WTC11 (cell line): ENCODE measurements at regions not wholly inside any gene's neighbourhood (a gene's known extent, or its start where the extent isn't known, plus 50 kb on each side); places are given as distances from the start of the nearest gene placed in this dataset.

Source experiments
- ATAC-seq: fragments of 200-7000 bp; cut with Tn5 transposase; 2 replicates; pipeline ENCODE4 v1.10.0; 2021; ENCODE audit warnings: mild to moderate bottlenecking, moderate library complexity
- CTCF ChIA-PET: fragments of 300-600 bp; sonication (Branson Sonifier 250); formaldehyde crosslinking; loops from one replicate; lab custom pipeline; 2021; ENCODE audit warnings: antibody characterized with exemption; lab: Charles Lee
- POLR2A ChIA-PET: fragments of 350-600 bp; sonication (Branson Sonifier 250); formaldehyde crosslinking; loops from one replicate; lab custom pipeline; 2021; ENCODE audit warnings: antibody characterized with exemption; lab: Charles Lee
- DNase-seq: peaks from one replicate; pipeline ENCODE4 v3.0.0; 2021; ENCODE audit warnings: low spot score
- H3K27ac Mint-ChIP-seq: 2 replicates; pipeline ENCODE4 v1.8.0; 2021; ENCODE audit warnings: mixed read lengths
- H3K27me3 Mint-ChIP-seq: 2 replicates; pipeline ENCODE4 v1.8.0; 2021; ENCODE audit warnings: low read depth, mild to moderate bottlenecking, moderate library complexity, mixed read lengths
- H3K36me3 Mint-ChIP-seq: 2 replicates; pipeline ENCODE4 v1.8.0; 2021; ENCODE audit warnings: mixed read lengths
- H3K4me1 Mint-ChIP-seq: 2 replicates; pipeline ENCODE4 v1.8.0; 2022; ENCODE audit warnings: mixed read lengths
- H3K4me3 Mint-ChIP-seq: 2 replicates; pipeline ENCODE4 v1.8.0; 2021; ENCODE audit warnings: mild to moderate bottlenecking, moderate library complexity, mixed read lengths
- H3K9me3 Mint-ChIP-seq: 2 replicates; pipeline ENCODE4 v1.8.0; 2021; ENCODE audit warnings: mixed read lengths
- CREB1 ChIP-seq: sonication (generic); formaldehyde crosslinking; IDR thresholded peaks from 2 replicates; pipeline ENCODE4 v1.8.0; 2023; ENCODE audit warnings: mild to moderate bottlenecking, missing genetic modification reagents
- ELF4 ChIP-seq: sonication (generic); formaldehyde crosslinking; IDR thresholded peaks from 2 replicates; pipeline ENCODE4 v1.8.1; 2022; ENCODE audit warnings: low read depth, mild to moderate bottlenecking, moderate library complexity, missing genetic modification reagents
- JAZF1 ChIP-seq: fragments of 250-450 bp; sonication (Bioruptor Pico); IDR thresholded peaks from 2 replicates; pipeline ENCODE4 v1.9.0; 2021; ENCODE audit warnings: moderate library complexity, mild to moderate bottlenecking, inconsistent platforms
- KAT7 ChIP-seq: sonication (generic); formaldehyde crosslinking; IDR thresholded peaks from 2 replicates; pipeline ENCODE4 v1.8.1; 2023; ENCODE audit warnings: missing genetic modification reagents, mild to moderate bottlenecking, borderline replicate concordance
- NFATC4 ChIP-seq: fragments of 250-450 bp; sonication (Bioruptor Pico); IDR thresholded peaks from 2 replicates; pipeline ENCODE4 v1.9.0; 2021; ENCODE audit warnings: mild to moderate bottlenecking
- NFYB ChIP-seq: sonication (generic); formaldehyde crosslinking; conservative IDR thresholded peaks from 2 replicates; pipeline ENCODE4 v1.8.0; 2022; ENCODE audit warnings: low read depth, missing genetic modification reagents
- NR2C2 ChIP-seq: sonication (generic); formaldehyde crosslinking; IDR thresholded peaks from 2 replicates; pipeline ENCODE4 v1.8.0; 2022; ENCODE audit warnings: mild to moderate bottlenecking, missing genetic modification reagents
- NR3C1 ChIP-seq: sonication (generic); formaldehyde crosslinking; conservative IDR thresholded peaks from 2 replicates; pipeline ENCODE4 v1.8.1; 2023; ENCODE audit warnings: low read depth, mild to moderate bottlenecking, missing genetic modification reagents
- TEAD1 ChIP-seq: sonication (generic); formaldehyde crosslinking; IDR thresholded peaks from 2 replicates; pipeline ENCODE4 v1.8.0; 2022; ENCODE audit warnings: mild to moderate bottlenecking, missing genetic modification reagents
- ZNF317 ChIP-seq: sonication (generic); formaldehyde crosslinking; IDR thresholded peaks from 2 replicates; pipeline ENCODE4 v1.8.1; 2023; ENCODE audit warnings: low read depth, mild to moderate bottlenecking, moderate library complexity, missing genetic modification reagents, borderline replicate concordance
- ZNF396 ChIP-seq: fragments of 250-450 bp; sonication (Bioruptor Pico); IDR thresholded peaks from 2 replicates; pipeline ENCODE4 v1.8.0; 2021; ENCODE audit warnings: mild to moderate bottlenecking, moderate library complexity, borderline replicate concordance
- ZNF416 ChIP-seq: fragments of 250-450 bp; sonication (Bioruptor Pico); IDR thresholded peaks from 2 replicates; pipeline ENCODE4 v1.9.0; 2021; ENCODE audit warnings: mild to moderate bottlenecking, inconsistent platforms
- ZNF423 ChIP-seq: fragments of 250-450 bp; sonication (Bioruptor Pico); IDR thresholded peaks from 2 replicates; pipeline ENCODE4 v2.1.2; 2022; ENCODE audit warnings: mild to moderate bottlenecking, moderate library complexity
- TF ChIP-seq, protein P1 (sequence below): sonication (generic); formaldehyde crosslinking; IDR thresholded peaks from 2 replicates; pipeline ENCODE4 v1.8.0; 2023; ENCODE audit warnings: missing genetic modification reagents, mild to moderate bottlenecking, borderline replicate concordance
- TF ChIP-seq, protein P2 (sequence below): sonication (generic); formaldehyde crosslinking; IDR thresholded peaks from 2 replicates; pipeline ENCODE4 v1.8.1; 2023; ENCODE audit warnings: mild to moderate bottlenecking, missing genetic modification reagents, moderate library complexity
- TF ChIP-seq, protein P3 (sequence below): sonication (generic); formaldehyde crosslinking; IDR thresholded peaks from 2 replicates; pipeline ENCODE4 v1.8.0; 2022; ENCODE audit warnings: mild to moderate bottlenecking, missing genetic modification reagents
- TF ChIP-seq, protein P4 (sequence below): fragments of 250-450 bp; sonication (Bioruptor Pico); conservative IDR thresholded peaks from 2 replicates; pipeline ENCODE4 v1.9.0; 2021; ENCODE audit warnings: mild to moderate bottlenecking
- TF ChIP-seq, protein P5 (sequence below): sonication (generic); formaldehyde crosslinking; IDR thresholded peaks from 2 replicates; pipeline ENCODE4 v1.8.1; 2022; ENCODE audit warnings: mild to moderate bottlenecking, moderate library complexity, missing genetic modification reagents
- TF ChIP-seq, protein P6 (sequence below): sonication (generic); formaldehyde crosslinking; IDR thresholded peaks from 2 replicates; pipeline ENCODE4 v1.8.1; 2023; ENCODE audit warnings: mild to moderate bottlenecking, moderate library complexity, missing genetic modification reagents
- TF ChIP-seq, protein P7 (sequence below): fragments of 250-450 bp; sonication (Bioruptor Pico); IDR thresholded peaks from 2 replicates; pipeline ENCODE4 v1.9.0; 2021; ENCODE audit warnings: mild to moderate bottlenecking

DNA sequence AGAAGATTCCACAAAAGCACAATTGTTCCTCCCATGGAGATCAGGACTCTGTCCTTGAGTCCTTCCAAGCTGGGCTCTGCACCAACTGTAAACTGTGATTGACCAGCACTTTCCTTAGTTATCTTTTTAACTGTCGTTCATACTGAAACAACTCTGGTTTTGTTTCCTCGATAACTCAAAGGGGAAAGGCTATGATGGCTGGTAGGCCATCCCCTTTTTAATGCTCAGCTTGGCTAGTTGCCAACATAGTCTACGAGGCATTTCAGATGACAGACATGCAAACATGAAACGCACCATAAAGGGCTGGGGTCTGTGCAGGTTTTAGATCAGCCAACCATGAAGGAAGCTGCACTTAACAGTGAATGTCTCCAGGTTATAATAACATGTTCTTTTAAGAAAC lies 497.1 kb upstream of the ARID1B start (continued):
- TF ChIP-seq, protein P1, sequence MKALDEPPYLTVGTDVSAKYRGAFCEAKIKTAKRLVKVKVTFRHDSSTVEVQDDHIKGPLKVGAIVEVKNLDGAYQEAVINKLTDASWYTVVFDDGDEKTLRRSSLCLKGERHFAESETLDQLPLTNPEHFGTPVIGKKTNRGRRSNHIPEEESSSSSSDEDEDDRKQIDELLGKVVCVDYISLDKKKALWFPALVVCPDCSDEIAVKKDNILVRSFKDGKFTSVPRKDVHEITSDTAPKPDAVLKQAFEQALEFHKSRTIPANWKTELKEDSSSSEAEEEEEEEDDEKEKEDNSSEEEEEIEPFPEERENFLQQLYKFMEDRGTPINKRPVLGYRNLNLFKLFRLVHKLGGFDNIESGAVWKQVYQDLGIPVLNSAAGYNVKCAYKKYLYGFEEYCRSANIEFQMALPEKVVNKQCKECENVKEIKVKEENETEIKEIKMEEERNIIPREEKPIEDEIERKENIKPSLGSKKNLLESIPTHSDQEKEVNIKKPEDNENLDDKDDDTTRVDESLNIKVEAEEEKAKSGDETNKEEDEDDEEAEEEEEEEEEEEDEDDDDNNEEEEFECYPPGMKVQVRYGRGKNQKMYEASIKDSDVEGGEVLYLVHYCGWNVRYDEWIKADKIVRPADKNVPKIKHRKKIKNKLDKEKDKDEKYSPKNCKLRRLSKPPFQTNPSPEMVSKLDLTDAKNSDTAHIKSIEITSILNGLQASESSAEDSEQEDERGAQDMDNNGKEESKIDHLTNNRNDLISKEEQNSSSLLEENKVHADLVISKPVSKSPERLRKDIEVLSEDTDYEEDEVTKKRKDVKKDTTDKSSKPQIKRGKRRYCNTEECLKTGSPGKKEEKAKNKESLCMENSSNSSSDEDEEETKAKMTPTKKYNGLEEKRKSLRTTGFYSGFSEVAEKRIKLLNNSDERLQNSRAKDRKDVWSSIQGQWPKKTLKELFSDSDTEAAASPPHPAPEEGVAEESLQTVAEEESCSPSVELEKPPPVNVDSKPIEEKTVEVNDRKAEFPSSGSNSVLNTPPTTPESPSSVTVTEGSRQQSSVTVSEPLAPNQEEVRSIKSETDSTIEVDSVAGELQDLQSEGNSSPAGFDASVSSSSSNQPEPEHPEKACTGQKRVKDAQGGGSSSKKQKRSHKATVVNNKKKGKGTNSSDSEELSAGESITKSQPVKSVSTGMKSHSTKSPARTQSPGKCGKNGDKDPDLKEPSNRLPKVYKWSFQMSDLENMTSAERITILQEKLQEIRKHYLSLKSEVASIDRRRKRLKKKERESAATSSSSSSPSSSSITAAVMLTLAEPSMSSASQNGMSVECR, result no peak
- TF ChIP-seq, protein P2, sequence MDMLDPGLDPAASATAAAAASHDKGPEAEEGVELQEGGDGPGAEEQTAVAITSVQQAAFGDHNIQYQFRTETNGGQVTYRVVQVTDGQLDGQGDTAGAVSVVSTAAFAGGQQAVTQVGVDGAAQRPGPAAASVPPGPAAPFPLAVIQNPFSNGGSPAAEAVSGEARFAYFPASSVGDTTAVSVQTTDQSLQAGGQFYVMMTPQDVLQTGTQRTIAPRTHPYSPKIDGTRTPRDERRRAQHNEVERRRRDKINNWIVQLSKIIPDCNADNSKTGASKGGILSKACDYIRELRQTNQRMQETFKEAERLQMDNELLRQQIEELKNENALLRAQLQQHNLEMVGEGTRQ, result no peak
- TF ChIP-seq, protein P3, sequence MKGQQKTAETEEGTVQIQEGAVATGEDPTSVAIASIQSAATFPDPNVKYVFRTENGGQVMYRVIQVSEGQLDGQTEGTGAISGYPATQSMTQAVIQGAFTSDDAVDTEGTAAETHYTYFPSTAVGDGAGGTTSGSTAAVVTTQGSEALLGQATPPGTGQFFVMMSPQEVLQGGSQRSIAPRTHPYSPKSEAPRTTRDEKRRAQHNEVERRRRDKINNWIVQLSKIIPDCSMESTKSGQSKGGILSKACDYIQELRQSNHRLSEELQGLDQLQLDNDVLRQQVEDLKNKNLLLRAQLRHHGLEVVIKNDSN (CRISPR knock-in tag), result no peak
- TF ChIP-seq, protein P4, sequence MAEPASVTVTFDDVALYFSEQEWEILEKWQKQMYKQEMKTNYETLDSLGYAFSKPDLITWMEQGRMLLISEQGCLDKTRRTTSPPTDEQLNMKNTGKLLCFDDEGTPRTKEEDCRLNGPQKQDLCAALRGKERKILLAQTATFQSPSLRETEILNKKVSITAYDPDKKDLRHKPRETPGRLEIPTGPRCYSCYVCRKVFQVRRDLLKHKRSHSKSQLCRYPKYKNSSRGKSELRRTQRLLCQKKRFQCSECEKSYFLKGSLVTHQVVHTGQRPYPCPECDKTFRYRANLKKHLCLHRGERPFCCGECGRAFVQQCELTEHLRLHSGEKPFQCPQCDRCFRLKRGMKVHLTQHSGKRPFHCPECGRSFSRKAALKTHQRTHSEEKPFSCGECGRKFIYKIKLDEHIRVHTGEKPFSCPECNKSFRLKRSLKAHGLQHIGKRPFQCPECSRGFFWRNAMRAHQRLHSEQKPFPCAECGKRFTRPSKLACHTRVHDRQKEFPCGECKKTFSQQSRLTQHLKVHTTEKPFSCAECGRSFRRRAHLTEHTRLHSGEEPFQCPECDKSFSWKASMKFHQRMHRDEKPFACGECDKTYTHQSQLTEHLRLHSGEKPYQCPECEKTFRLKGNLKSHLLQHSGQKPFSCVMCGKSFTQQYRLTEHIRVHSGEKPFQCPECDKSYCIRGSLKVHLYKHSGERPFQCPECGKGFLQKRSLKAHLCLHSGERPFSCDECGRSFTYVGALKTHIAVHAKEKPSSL (CRISPR knock-in tag), result no peak
- TF ChIP-seq, protein P5, sequence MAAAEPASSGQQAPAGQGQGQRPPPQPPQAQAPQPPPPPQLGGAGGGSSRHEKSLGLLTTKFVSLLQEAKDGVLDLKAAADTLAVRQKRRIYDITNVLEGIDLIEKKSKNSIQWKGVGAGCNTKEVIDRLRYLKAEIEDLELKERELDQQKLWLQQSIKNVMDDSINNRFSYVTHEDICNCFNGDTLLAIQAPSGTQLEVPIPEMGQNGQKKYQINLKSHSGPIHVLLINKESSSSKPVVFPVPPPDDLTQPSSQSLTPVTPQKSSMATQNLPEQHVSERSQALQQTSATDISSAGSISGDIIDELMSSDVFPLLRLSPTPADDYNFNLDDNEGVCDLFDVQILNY (CRISPR knock-in tag), result no peak
- TF ChIP-seq ZNF423 (CRISPR knock-in tag) (no peak), ZNF416 (CRISPR knock-in tag) (no peak), NFYB (CRISPR knock-in tag) (no peak), NR3C1 (CRISPR knock-in tag) (no peak)

DNA sequence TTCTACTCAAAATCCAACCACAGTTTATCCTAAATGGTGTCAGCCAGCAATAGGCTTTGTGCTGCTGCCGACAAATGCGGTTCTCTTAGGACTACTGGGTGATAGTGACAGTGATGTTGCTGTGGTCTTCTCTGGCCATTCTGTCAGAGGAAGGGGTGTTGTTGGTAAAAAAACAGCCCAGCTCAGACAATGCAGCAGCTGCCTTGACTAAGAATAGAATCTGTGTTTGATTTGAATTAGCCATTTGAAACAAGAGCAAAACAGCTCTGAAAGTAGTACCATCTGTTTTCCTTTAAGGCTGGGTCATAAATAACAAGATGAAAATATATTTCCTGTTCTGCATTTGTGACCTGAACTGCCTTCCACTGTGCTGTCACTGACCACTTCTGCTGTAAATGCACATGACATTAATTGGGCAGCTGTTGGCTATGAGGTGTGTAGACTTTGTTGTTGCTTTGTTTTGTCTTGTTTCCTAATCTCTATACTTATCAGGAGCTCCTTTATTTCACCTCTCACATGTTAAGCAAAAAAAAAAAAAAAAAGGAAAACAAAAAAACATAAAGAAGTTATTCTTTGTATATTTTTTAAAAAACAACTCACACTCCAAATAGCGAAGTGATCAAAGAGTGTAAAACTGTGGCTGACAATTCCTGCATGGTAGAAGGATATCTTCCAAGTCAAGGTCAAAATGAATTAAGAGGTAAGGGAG lies 497.8 kb upstream of the ARID1B start:
- Mint-ChIP-seq H3K4me3 (no peak overlapping the region), H3K27me3 (no peaks in the 10 kb centered on the region), H3K9me3 (peaks cover 42% of the 10 kb centered on the region), H3K36me3 (peaks cover 17% of the 10 kb centered on the region), H3K4me1 (peaks cover 6% of the 10 kb centered on the region), H3K27ac (no peak overlapping the region)
- no peak for ATAC-seq
- no peak for DNase-seq
- CTCF ChIA-PET, result no interaction called here
- POLR2A ChIA-PET, result no interaction called here
- TF ChIP-seq, protein P5 (CRISPR knock-in tag), result no peak
- TF ChIP-seq, protein P6, sequence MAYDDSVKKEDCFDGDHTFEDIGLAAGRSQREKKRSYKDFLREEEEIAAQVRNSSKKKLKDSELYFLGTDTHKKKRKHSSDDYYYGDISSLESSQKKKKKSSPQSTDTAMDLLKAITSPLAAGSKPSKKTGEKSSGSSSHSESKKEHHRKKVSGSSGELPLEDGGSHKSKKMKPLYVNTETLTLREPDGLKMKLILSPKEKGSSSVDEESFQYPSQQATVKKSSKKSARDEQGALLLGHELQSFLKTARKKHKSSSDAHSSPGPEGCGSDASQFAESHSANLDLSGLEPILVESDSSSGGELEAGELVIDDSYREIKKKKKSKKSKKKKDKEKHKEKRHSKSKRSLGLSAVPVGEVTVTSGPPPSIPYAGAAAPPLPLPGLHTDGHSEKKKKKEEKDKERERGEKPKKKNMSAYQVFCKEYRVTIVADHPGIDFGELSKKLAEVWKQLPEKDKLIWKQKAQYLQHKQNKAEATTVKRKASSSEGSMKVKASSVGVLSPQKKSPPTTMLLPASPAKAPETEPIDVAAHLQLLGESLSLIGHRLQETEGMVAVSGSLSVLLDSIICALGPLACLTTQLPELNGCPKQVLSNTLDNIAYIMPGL, result no peak
- TF ChIP-seq, protein P4 (CRISPR knock-in tag), result no peak
- TF ChIP-seq CREB1 (CRISPR knock-in tag), result no peak
- TF ChIP-seq, protein P7, sequence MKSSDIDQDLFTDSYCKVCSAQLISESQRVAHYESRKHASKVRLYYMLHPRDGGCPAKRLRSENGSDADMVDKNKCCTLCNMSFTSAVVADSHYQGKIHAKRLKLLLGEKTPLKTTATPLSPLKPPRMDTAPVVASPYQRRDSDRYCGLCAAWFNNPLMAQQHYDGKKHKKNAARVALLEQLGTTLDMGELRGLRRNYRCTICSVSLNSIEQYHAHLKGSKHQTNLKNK (CRISPR knock-in tag), result no peak
- no peak for TF ChIP-seq ZNF396
- no peak for TF ChIP-seq NFATC4 (CRISPR knock-in tag)
- TF ChIP-seq KAT7 (CRISPR knock-in tag), result no peak
- TF ChIP-seq JAZF1, result no peak
- TF ChIP-seq NR2C2 (CRISPR knock-in tag), result no peak
- TF ChIP-seq ZNF317, result no peak
- TF ChIP-seq TEAD1 (CRISPR knock-in tag), result no peak
- no peak for TF ChIP-seq ELF4 (CRISPR knock-in tag)
- no peak for TF ChIP-seq ZNF423 (CRISPR knock-in tag)
- no peak for TF ChIP-seq NFYB (CRISPR knock-in tag)
